OCI-LY3 (cell line): ENCODE measurements at regions not wholly inside any gene's neighbourhood (a gene's known extent, or its start where the extent isn't known, plus 50 kb on each side); places are given as distances from the start of the nearest gene placed in this dataset.

Experiments used
- H2AFZ ChIP-seq: fragments of 200-600, 300-600 bp; shearing (Covaris generic); 2 replicates; pipeline ENCODE4 v1.6.0; 2014; ENCODE audit warnings: antibody characterized with exemption, low read depth, low read length
- H3K27ac ChIP-seq: fragments of 200-600, 300-600 bp; sonication (generic); 2 replicates; pipeline ENCODE4 v1.5.1; 2014; ENCODE audit warnings: mild to moderate bottlenecking, low read length, moderate library complexity, mixed read lengths
- H3K27me3 ChIP-seq: fragments of 200-600, 300-600 bp; sonication (generic); 2 replicates; pipeline ENCODE4 v1.6.1; 2014; ENCODE audit warnings: low read depth, low read length, mixed read lengths
- H3K36me3 ChIP-seq: fragments of 200-600, 300-600 bp; sonication (generic); replicated peaks from 2 replicates; pipeline ENCODE3; 2014; ENCODE audit warnings: low read depth, low read length, mixed read lengths
- H3K4me1 ChIP-seq: fragments of 300-600, 200-600 bp; sonication (generic); 2 replicates; pipeline ENCODE4 v1.6.1; 2014; ENCODE audit warnings: low read length, mixed read lengths
- H3K4me2 ChIP-seq: fragments of 200-600, 300-600 bp; sonication (generic); 2 replicates; pipeline ENCODE4 v1.6.1; 2014; ENCODE audit warnings: low read length, mixed read lengths
- H3K4me3 ChIP-seq: fragments of 300-600, 200-600 bp; sonication (generic); 2 replicates; pipeline ENCODE4 v1.5.1; 2014; ENCODE audit warnings: antibody characterized with exemption, mild to moderate bottlenecking, low read length, moderate library complexity
- H3K79me2 ChIP-seq: fragments of 300-600, 200-600 bp; shearing (Covaris generic); 2 replicates; pipeline ENCODE4 v1.6.1; 2014; ENCODE audit warnings: mild to moderate bottlenecking, low read length, mixed read lengths
- H3K9ac ChIP-seq: fragments of 300-600, 200-600 bp; shearing (Covaris generic); 2 replicates; pipeline ENCODE4 v1.6.0; 2014; ENCODE audit warnings: mild to moderate bottlenecking, low read length, moderate library complexity
- H3K9me3 ChIP-seq: fragments of 200-600, 300-600 bp; shearing (Covaris generic); 2 replicates; pipeline ENCODE4 v1.6.1; 2014; ENCODE audit warnings: low read length, mixed read lengths; ENCODE audit not compliant: insufficient read depth
- H4K20me1 ChIP-seq: fragments of 200-600, 300-600 bp; sonication (generic); 2 replicates; pipeline ENCODE4 v1.6.1; 2016; ENCODE audit warnings: low read length, mixed read lengths; ENCODE audit not compliant: insufficient read depth
- EZH2phosphoT487 ChIP-seq: fragments of 200-600 bp; shearing (Covaris generic); IDR thresholded peaks from 2 replicates; pipeline ENCODE4 v1.6.1; 2018; ENCODE audit warnings: antibody characterized with exemption, mixed run types, low read depth
- TF ChIP-seq, protein P1 (sequence below): fragments of 200-600, 300-600 bp; sonication (generic); IDR thresholded peaks from 2 replicates; pipeline ENCODE4 v1.5.1; 2014; ENCODE audit warnings: antibody characterized with exemption, low read length, low read depth

DNA sequence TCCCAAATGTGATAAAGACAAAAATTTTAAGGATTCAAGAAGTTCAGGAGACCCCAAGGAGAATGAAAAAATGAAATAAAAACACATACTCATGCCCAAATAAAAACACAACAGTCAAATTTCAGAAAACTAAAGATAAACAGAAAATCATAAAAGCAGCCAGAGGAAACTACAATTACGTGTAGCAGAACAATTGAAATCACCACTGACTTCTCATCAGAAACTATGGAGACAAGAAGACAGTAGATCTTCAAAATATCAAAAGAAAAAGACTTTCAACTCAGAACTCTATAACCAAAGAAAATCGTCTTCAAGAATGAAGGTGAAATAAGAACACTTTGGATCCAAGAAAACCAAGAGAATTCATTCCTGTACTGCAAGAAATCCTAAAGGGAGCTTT, 54.9 kb downstream of the DIO3 start:
- Histone ChIP-seq H3K4me2 (no peak overlapping the region), H3K9me3 (no peaks in the 10 kb centered on the region), H3K27ac (no peak overlapping the region), H3K4me3 (no peak overlapping the region), H3K9ac (no peak overlapping the region), H3K79me2 (no peaks in the 10 kb centered on the region), H3K36me3 (no peaks in the 10 kb centered on the region), H3K4me1 (no peaks in the 10 kb centered on the region), H2AFZ (no peak overlapping the region), H4K20me1 (no peaks in the 10 kb centered on the region), H3K27me3 (peaks cover 29% of the 10 kb centered on the region)
- TF ChIP-seq, protein P1, sequence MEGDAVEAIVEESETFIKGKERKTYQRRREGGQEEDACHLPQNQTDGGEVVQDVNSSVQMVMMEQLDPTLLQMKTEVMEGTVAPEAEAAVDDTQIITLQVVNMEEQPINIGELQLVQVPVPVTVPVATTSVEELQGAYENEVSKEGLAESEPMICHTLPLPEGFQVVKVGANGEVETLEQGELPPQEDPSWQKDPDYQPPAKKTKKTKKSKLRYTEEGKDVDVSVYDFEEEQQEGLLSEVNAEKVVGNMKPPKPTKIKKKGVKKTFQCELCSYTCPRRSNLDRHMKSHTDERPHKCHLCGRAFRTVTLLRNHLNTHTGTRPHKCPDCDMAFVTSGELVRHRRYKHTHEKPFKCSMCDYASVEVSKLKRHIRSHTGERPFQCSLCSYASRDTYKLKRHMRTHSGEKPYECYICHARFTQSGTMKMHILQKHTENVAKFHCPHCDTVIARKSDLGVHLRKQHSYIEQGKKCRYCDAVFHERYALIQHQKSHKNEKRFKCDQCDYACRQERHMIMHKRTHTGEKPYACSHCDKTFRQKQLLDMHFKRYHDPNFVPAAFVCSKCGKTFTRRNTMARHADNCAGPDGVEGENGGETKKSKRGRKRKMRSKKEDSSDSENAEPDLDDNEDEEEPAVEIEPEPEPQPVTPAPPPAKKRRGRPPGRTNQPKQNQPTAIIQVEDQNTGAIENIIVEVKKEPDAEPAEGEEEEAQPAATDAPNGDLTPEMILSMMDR, result no peak
- no peak for TF ChIP-seq EZH2phosphoT487

DNA sequence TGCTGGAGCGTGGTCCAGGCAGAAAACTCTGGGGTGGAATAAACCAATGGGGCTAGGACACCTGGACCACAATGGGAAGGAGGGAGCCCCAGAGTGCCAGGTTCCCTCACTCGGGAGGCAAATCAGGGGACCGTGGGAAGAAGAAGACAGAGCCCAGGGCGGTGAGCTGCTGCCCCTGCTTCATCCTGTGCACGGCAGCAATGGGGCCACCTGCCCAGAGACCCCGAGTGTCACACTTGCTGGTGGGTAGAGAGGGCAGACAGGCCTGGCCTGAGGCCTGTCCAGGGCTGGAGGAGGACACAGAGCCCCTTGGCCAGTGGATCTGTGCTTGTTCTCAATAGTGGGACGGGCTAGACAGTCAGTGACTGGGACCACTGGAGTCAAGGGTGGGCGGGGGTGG, 58.2 kb downstream of the DIO3 start:
- no peak overlapping the region for H3K4me3 ChIP-seq
- no peak overlapping the region for H3K27ac ChIP-seq
- H3K4me1 ChIP-seq, result no peaks in the 10 kb centered on the region
- H3K4me2 ChIP-seq, result no peak overlapping the region
- peaks cover 20% of the 10 kb centered on the region for H3K27me3 ChIP-seq
- H4K20me1 ChIP-seq, result no peaks in the 10 kb centered on the region
- no peak overlapping the region for H3K9ac ChIP-seq
- H2AFZ ChIP-seq, result no peak overlapping the region
- TF ChIP-seq, protein P1, result no peak
- no peak for TF ChIP-seq EZH2phosphoT487
- no peaks in the 10 kb centered on the region for H3K79me2 ChIP-seq
- H3K9me3 ChIP-seq, result no peaks in the 10 kb centered on the region
- no peaks in the 10 kb centered on the region for H3K36me3 ChIP-seq

DNA sequence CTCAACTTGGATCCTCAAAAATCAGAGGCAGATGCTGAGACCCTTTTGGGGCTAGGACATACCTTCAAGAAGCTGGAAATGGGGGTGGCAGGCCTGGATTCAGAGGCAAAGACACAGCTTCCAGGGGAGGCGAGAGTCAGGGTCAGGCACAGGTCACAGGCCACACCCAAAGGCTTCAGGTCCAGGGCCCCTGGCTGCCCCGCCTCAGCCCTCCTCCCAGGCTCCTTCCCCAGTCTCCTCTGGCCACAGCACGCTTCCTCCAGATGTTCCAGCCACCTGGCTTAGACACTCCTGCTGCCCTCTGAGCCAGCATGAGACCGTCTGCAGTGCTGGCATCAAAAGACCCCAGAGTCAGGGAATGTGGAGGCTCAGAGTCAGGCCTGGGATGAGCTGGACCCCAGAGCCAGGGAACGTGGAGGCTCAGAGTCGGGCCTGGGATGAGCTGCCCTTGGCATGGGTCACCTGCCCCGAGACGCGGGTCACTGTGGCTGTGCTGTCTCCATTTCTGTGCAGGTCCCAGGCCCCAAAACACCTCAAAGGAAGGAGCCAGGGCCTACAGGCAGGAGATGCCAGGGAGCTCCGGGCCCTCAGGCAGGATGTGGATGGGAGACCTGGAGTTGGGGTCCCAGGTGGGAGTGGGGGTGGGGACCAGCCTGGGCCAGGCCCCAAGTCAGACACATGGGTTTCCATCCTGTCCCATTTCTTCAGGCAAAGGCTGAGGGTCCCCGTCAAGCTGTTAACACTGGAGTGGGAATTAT, 58.9 kb downstream of the DIO3 start:
- Histone ChIP-seq H2AFZ (no peak overlapping the region), H3K9ac (no peak overlapping the region), H3K27me3 (peaks cover 17% of the 10 kb centered on the region), H3K79me2 (no peaks in the 10 kb centered on the region), H4K20me1 (no peaks in the 10 kb centered on the region), H3K4me1 (no peaks in the 10 kb centered on the region), H3K9me3 (no peaks in the 10 kb centered on the region), H3K27ac (no peak overlapping the region), H3K4me3 (no peak overlapping the region), H3K4me2 (no peak overlapping the region), H3K36me3 (no peaks in the 10 kb centered on the region)
- no peak for TF ChIP-seq EZH2phosphoT487

DNA sequence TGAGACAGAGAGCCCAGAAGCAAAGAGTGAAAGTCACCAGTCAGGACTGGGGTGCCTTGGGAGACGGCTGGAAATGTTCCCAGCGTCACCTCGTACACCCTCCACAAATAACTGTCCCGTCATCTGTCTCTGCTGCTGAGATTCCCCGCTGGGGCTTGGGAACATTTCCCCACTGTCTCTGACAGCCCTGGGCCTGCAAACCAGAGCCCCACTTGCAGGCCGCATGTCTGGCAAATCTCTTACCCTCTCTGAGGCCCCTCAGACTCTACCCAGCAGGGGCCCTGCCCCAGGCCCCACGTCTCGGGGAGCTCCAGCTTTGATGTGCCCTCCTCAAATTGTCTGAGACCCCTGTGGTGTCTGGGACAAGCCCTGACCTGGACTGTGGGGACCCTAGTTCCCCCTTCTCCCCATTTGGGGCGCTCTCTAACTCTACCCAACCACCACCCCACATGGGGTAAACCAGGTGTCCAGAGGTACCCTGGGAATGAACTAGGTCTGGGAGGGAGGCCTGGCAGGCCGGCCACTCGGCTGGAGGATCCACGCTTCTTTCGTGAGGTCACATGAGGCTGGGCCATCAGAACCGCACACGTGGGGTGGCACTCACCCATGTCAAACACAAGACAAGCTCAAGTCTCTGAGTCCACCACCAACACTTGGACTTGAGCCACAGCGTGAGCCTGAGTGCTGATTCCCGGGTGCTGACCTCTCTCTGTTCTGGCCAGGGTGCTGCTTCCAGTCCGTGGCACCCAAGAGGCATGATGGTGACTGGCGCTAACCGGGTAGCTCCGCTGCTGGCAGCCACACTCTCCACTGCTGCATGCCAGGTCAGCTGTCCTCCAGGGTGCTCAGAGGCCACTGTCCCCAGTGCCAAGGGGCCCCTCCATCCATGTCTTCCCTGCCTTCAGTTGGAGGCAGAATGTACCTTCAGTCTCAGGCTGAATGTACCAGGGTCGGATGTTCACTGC, 59.8 kb downstream of the DIO3 start:
- H2AFZ ChIP-seq, result no peak overlapping the region
- peaks cover 12% of the 10 kb centered on the region for H3K27me3 ChIP-seq
- TF ChIP-seq, protein P1, result no peak
- TF ChIP-seq EZH2phosphoT487, result no peak
- H3K4me1 ChIP-seq, result no peaks in the 10 kb centered on the region
- H3K36me3 ChIP-seq, result no peaks in the 10 kb centered on the region
- H3K9ac ChIP-seq, result no peak overlapping the region
- no peaks in the 10 kb centered on the region for H4K20me1 ChIP-seq
- H3K27ac ChIP-seq, result no peak overlapping the region
- no peak overlapping the region for H3K4me3 ChIP-seq
- no peaks in the 10 kb centered on the region for H3K9me3 ChIP-seq
- no peaks in the 10 kb centered on the region for H3K79me2 ChIP-seq
- no peak overlapping the region for H3K4me2 ChIP-seq
